H1 (cell line): ENCODE measurements at regions not wholly inside any gene's neighbourhood (a gene's known extent, or its start where the extent isn't known, plus 50 kb on each side); places are given as distances from the start of the nearest gene placed in this dataset.

ENCODE experiments used
- CTCF ChIA-PET: fragments of 300-600 bp; sonication (Branson Sonifier 250); formaldehyde crosslinking; loops from one replicate; lab custom pipeline; 2021; ENCODE audit not compliant: partially characterized antibody; lab: Charles Lee
- POLR2A ChIA-PET: fragments of 300-600 bp; sonication (Branson Sonifier 250); formaldehyde crosslinking; loops from one replicate; lab custom pipeline; 2021; ENCODE audit warnings: inconsistent platforms; ENCODE audit not compliant: partially characterized antibody; lab: Charles Lee
- DNase-seq, 2 experiments: peaks; one replicate each; pipeline versions ENCODE4 v3.0.0 to v3.0.0-alpha.2; 2010 to 2022; ENCODE audit warnings: low spot score in 2 of 2, low read depth in 1 of 2, mixed read lengths in 1 of 2
- FAIRE-seq: peaks from 2 replicates; lab custom pipeline; 2011; peaks lifted over from hg19 to GRCh38; lab: Jason Lieb, UNC
- H2AFZ ChIP-seq: 2 replicates; pipeline ENCODE4 v1.8.1; 2012; ENCODE audit warnings: low read length, inconsistent platforms
- H2AK5ac ChIP-seq: 2 replicates; pipeline ENCODE4 v1.6.1; 2013; ENCODE audit warnings: low read depth, low read length
- H2BK120ac ChIP-seq: replicated peaks from 2 replicates; pipeline ENCODE3; 2013; ENCODE audit warnings: low read depth, low read length, inconsistent platforms
- H2BK12ac ChIP-seq: 2 replicates; pipeline ENCODE4 v1.6.1; 2013; ENCODE audit warnings: low read depth, low read length
- H2BK15ac ChIP-seq: 2 replicates; pipeline ENCODE4 v1.6.1; 2013; ENCODE audit warnings: low read length
- H2BK20ac ChIP-seq: 2 replicates; pipeline ENCODE4 v1.6.1; 2013; ENCODE audit warnings: low read length
- H2BK5ac ChIP-seq: 2 replicates; pipeline ENCODE4 v1.6.1; 2013; ENCODE audit warnings: low read depth, low read length
- H3K14ac ChIP-seq: 2 replicates; pipeline ENCODE4 v1.6.1; 2013; ENCODE audit warnings: inconsistent platforms; ENCODE audit not compliant: insufficient read length
- H3K18ac ChIP-seq: 2 replicates; pipeline ENCODE4 v1.6.1; 2013; ENCODE audit warnings: low read length; ENCODE audit errors: extremely low read depth
- H3K23ac ChIP-seq: 2 replicates; pipeline ENCODE4 v1.6.1; 2013; ENCODE audit warnings: inconsistent platforms; ENCODE audit not compliant: insufficient read length
- H3K23me2 ChIP-seq: 2 replicates; pipeline ENCODE4 v1.6.1; 2013; ENCODE audit warnings: low read depth, low read length
- H3K27ac ChIP-seq: 2 replicates; pipeline ENCODE4 v1.6.1; 2011; ENCODE audit warnings: low read depth, low read length, inconsistent platforms
- H3K27me3 ChIP-seq, 4 experiments: replicated peaks in 1 of 4; 1 replicate in 1 of 4; 2 replicates in 3 of 4; pipeline versions ENCODE4 v1.6.1 to v1.8.1; 2011 to 2013; ENCODE audit warnings: low read length in 3 of 4, mild to moderate bottlenecking in 3 of 4, inconsistent platforms in 2 of 4, mixed read lengths in 2 of 4, moderate library complexity in 1 of 4; ENCODE audit not compliant: control insufficient read depth in 3 of 4, insufficient read depth in 3 of 4; ENCODE audit errors: extremely low read depth in 1 of 4
- H3K36me3 ChIP-seq, 4 experiments: 2 replicates each; pipeline versions ENCODE4 v1.6.1 to v1.8.1; 2011 to 2013; ENCODE audit warnings: mild to moderate bottlenecking in 4 of 4, low read length in 3 of 4, moderate library complexity in 2 of 4, control low read depth in 1 of 4, inconsistent platforms in 1 of 4; ENCODE audit not compliant: insufficient read depth in 4 of 4, control insufficient read depth in 2 of 4
- H3K4ac ChIP-seq: replicated peaks from 2 replicates; pipeline ENCODE3; 2013; ENCODE audit warnings: low read length, low read depth, mixed read lengths, inconsistent platforms; ENCODE audit not compliant: insufficient read length
- H3K4me1 ChIP-seq, 4 experiments: replicated peaks in 1 of 4; 1 replicate in 1 of 4; 2 replicates in 3 of 4; pipeline versions ENCODE4 v1.6.1 to v1.8.1; 2011 to 2013; ENCODE audit warnings: low read length in 3 of 4, inconsistent platforms in 2 of 4, mixed read lengths in 1 of 4; ENCODE audit not compliant: insufficient read depth in 4 of 4, control insufficient read depth in 3 of 4
- H3K4me2 ChIP-seq, 2 experiments: 2 replicates each; pipeline versions ENCODE4 v1.6.1 to v1.8.1; 2011 to 2013; ENCODE audit warnings: low read depth in 2 of 2, low read length in 2 of 2, control low read depth in 1 of 2, inconsistent platforms in 1 of 2, mild to moderate bottlenecking in 1 of 2; ENCODE audit not compliant: insufficient read depth in 1 of 2
- H3K4me3 ChIP-seq, 4 experiments: fragments of 200-600, 300-600 bp in 1 of 4; sonication (generic), shearing (Covaris generic), sonication (Bioruptor Twin) in 1 of 4; 2 replicates each; pipeline versions ENCODE4 v1.5.1 to v1.8.1; 2011 to 2016; ENCODE audit warnings: low read length in 4 of 4, low read depth in 3 of 4, control low read depth in 2 of 4, inconsistent platforms in 2 of 4, mild to moderate bottlenecking in 2 of 4, mixed read lengths in 1 of 4, moderate library complexity in 1 of 4; ENCODE audit not compliant: insufficient read depth in 2 of 4; ENCODE audit errors: extremely low read depth in 1 of 4
- H3K56ac ChIP-seq: replicated peaks from 2 replicates; pipeline ENCODE3; 2013; ENCODE audit warnings: low read depth, mild to moderate bottlenecking, mixed read lengths, low read length, inconsistent platforms; ENCODE audit not compliant: insufficient read length
- H3K79me1 ChIP-seq: 2 replicates; pipeline ENCODE4 v1.6.1; 2013; ENCODE audit warnings: low read depth, low read length, control low read depth
- H3K79me2 ChIP-seq, 2 experiments: 2 replicates each; pipeline versions ENCODE4 v1.6.1 to v1.8.1; 2012 to 2013; ENCODE audit warnings: low read length in 2 of 2, mild to moderate bottlenecking in 2 of 2, inconsistent platforms in 1 of 2; ENCODE audit not compliant: insufficient read depth in 2 of 2, control insufficient read depth in 1 of 2
- H3K9ac ChIP-seq, 4 experiments: replicated peaks in 1 of 4; 1 replicate in 1 of 4; 2 replicates in 3 of 4; pipeline versions ENCODE4 v1.6.1 to v1.8.1; 2011 to 2013; ENCODE audit warnings: low read depth in 3 of 4, low read length in 3 of 4, control low read depth in 2 of 4, mild to moderate bottlenecking in 2 of 4, moderate library complexity in 2 of 4, inconsistent platforms in 1 of 4; ENCODE audit errors: extremely low read depth in 1 of 4
- H3K9me3 ChIP-seq, 2 experiments: 2 replicates each; pipeline versions ENCODE4 v1.6.1 to v1.8.1; 2012 to 2013; ENCODE audit warnings: mild to moderate bottlenecking in 2 of 2, moderate library complexity in 2 of 2, control low read depth in 1 of 2, inconsistent platforms in 1 of 2, low read depth in 1 of 2, low read length in 1 of 2, mixed read lengths in 1 of 2; ENCODE audit not compliant: insufficient read depth in 2 of 2
- H4K20me1 ChIP-seq, 2 experiments: replicated peaks in 1 of 2; 2 replicates each; pipeline versions ENCODE3 to v1.8.1; 2011 to 2013; ENCODE audit warnings: inconsistent platforms in 2 of 2, low read length in 2 of 2, mild to moderate bottlenecking in 1 of 2; ENCODE audit not compliant: insufficient read depth in 2 of 2, control insufficient read depth in 1 of 2
- H4K5ac ChIP-seq: 2 replicates; pipeline ENCODE4 v1.6.1; 2013; ENCODE audit warnings: low read length, low read depth, mixed read lengths, inconsistent platforms; ENCODE audit not compliant: insufficient read length
- H4K8ac ChIP-seq: 2 replicates; pipeline ENCODE4 v1.8.0; 2013; ENCODE audit warnings: mild to moderate bottlenecking, moderate library complexity, low read length, inconsistent platforms; ENCODE audit not compliant: insufficient read depth; ENCODE audit errors: extremely low read depth
- H4K91ac ChIP-seq: replicated peaks from 2 replicates; pipeline ENCODE3; 2013; ENCODE audit warnings: low read length, mixed read lengths, inconsistent platforms; ENCODE audit not compliant: insufficient read length
- BCL11A ChIP-seq, 2 experiments: IDR thresholded peaks; one replicate each; pipeline ENCODE4 v1.6.1; 2011; ENCODE audit warnings: low read depth in 2 of 2, low read length in 2 of 2, mild to moderate bottlenecking in 2 of 2
- CEBPB ChIP-seq: IDR thresholded peaks from 2 replicates; pipeline ENCODE4 v1.6.1; 2012; ENCODE audit warnings: low read depth, low read length
- CTBP2 ChIP-seq: IDR thresholded peaks from 2 replicates; pipeline ENCODE4 v1.7.0; 2011; ENCODE audit warnings: borderline replicate concordance, mild to moderate bottlenecking, moderate library complexity, mixed read lengths, low read length; ENCODE audit not compliant: insufficient read depth, insufficient read length
- CTCF ChIP-seq, 3 experiments: IDR thresholded peaks; 1 replicate in 2 of 3; 2 replicates in 1 of 3; pipeline versions ENCODE4 v1.5.1 to v1.6.1; 2011; ENCODE audit warnings: low read length in 3 of 3, mild to moderate bottlenecking in 3 of 3, inconsistent platforms in 2 of 3, low read depth in 1 of 3, moderate library complexity in 1 of 3; ENCODE audit not compliant: insufficient read depth in 1 of 3; ENCODE audit errors: control extremely low read depth in 1 of 3
- EZH2 ChIP-seq: fragments of 200-600 bp; sonication (generic); IDR thresholded peaks from 2 replicates; pipeline ENCODE4 v1.7.1; 2012; ENCODE audit warnings: low read depth, mild to moderate bottlenecking, moderate library complexity, low read length, inconsistent platforms; ENCODE audit not compliant: severe bottlenecking
- MAX ChIP-seq: IDR thresholded peaks from 2 replicates; pipeline ENCODE4 v1.6.1; 2012; ENCODE audit warnings: inconsistent platforms
- PHF8 ChIP-seq: fragments of 200-600 bp; sonication (generic); conservative IDR thresholded peaks from 2 replicates; pipeline ENCODE4 v1.7.1; 2012; ENCODE audit warnings: low read depth, mild to moderate bottlenecking, inconsistent platforms, low read length, moderate library complexity
- POU5F1 ChIP-seq: IDR thresholded peaks from 2 replicates; pipeline ENCODE4 v1.6.1; 2011; ENCODE audit warnings: low read depth, mild to moderate bottlenecking, low read length, moderate library complexity
- RBBP5 ChIP-seq: IDR thresholded peaks from 2 replicates; pipeline ENCODE4 v1.7.1; 2012; ENCODE audit warnings: low read depth, mild to moderate bottlenecking, inconsistent platforms, low read length, moderate library complexity, borderline replicate concordance
- SP1 ChIP-seq: IDR thresholded peaks from 2 replicates; pipeline ENCODE4 v1.6.1; 2011; ENCODE audit warnings: low read depth, low read length
- SUZ12 ChIP-seq: fragments of 200-600 bp; sonication (generic); IDR thresholded peaks from 2 replicates; pipeline ENCODE4 v1.6.1; 2012; ENCODE audit warnings: mild to moderate bottlenecking, inconsistent platforms, low read length, moderate library complexity, mixed read lengths
- ZNF274 ChIP-seq: IDR thresholded peaks from 2 replicates; pipeline ENCODE4 v1.7.0; 2012; ENCODE audit warnings: low read length, borderline replicate concordance; ENCODE audit errors: extremely low read depth
- WGBS, 2 experiments: shearing (Covaris generic) in 1 of 2; methylation state at CpG; one replicate each; pipeline versions ENCODE4 v1.1.6 to v1.1.7; 2013 to 2015; ENCODE audit warnings: low lambda C conversion rate in 2 of 2, mixed read lengths in 2 of 2, inconsistent platforms in 1 of 2, low coverage in 1 of 2, missing lambda C conversion rate in 1 of 2; ENCODE audit not compliant: insufficient replicate concordance in 2 of 2, insufficient coverage in 1 of 2, insufficient read length in 1 of 2; ENCODE audit errors: extremely low coverage in 1 of 2, missing lambda C conversion rate in 1 of 2; 5-methylcytosine and 5-hydroxymethylcytosine counted together

GRCh38 chr9:109872901-109873300, 92.9 kb downstream of the PALM2AKAP2 start:
- H4K5ac ChIP-seq, result no peak overlapping the region
- FAIRE-seq, result no peak
- H3K27me3 ChIP-seq, result no peaks in the 10 kb centered on the region
- ChIA-PET POLR2A (no interaction called here), CTCF (interaction anchor here (1.0 to 2.6 kb wide), 4 partner anchors 9 to 288 kb away, joined by 3 to 12 read pairs (median 7); no protein-coding TSS in a partner anchor)
- H3K4me2 ChIP-seq, result no peak overlapping the region
- no peaks in the 10 kb centered on the region for H3K9me3 ChIP-seq
- no peak overlapping the region for H3K23ac ChIP-seq
- H3K9ac ChIP-seq, result no peak overlapping the region
- no peak overlapping the region for H2BK120ac ChIP-seq
- no peak overlapping the region for H2BK5ac ChIP-seq
- WGBS, 2 experiments, result 88% methylated on average over 4 of the region's 4 CpGs; no CpG with 5 or more reads in 1 of the 2 experiments
- no peaks in the 10 kb centered on the region for H3K36me3 ChIP-seq
- DNase-seq, result no peak
- H3K4me1 ChIP-seq, result peaks cover 0 to 10% (median 1%) of the 10 kb centered on the region in 4 experiments; a peak in 2 of 7 replicates
- no peak overlapping the region for H3K27ac ChIP-seq
- H3K23me2 ChIP-seq, result peaks cover 2% of the 10 kb centered on the region; the same call in 1 of the 2 replicates
- H2BK12ac ChIP-seq, result no peak overlapping the region
- H3K79me2 ChIP-seq, result no peaks in the 10 kb centered on the region
- no peak overlapping the region for H2BK15ac ChIP-seq
- no peak overlapping the region for H3K18ac ChIP-seq
- H4K20me1 ChIP-seq, result no peaks in the 10 kb centered on the region
- H3K4me3 ChIP-seq, result no peak overlapping the region
- H3K14ac ChIP-seq, result no peak overlapping the region
- no peak overlapping the region for H2AFZ ChIP-seq
- H2AK5ac ChIP-seq, result no peak overlapping the region
- no peak overlapping the region for H4K8ac ChIP-seq
- no peak overlapping the region for H4K91ac ChIP-seq
- H3K4ac ChIP-seq, result no peak overlapping the region
- H3K79me1 ChIP-seq, result no peaks in the 10 kb centered on the region
- no peak overlapping the region for H3K56ac ChIP-seq
- no peak overlapping the region for H2BK20ac ChIP-seq
- TF ChIP-seq RBBP5 (no peak), ZNF274 (no peak), POU5F1 (no peak), SP1 (no peak), CTCF (IDR thresholded peaks at IDR 0.05; ENCODE audit: control extremely low read depth in 1 of 3, insufficient read depth in 1 of 3, low read depth in 1 of 3, low read length in 3 of 3) (no peak), MAX (no peak), CEBPB (no peak), PHF8 (no peak), EZH2 (no peak), BCL11A (IDR thresholded peaks at IDR 0.05; ENCODE audit: low read depth in 2 of 2, low read length in 2 of 2) (no peak), CTBP2 (no peak), SUZ12 (no peak)
